WTC11 (cell line): ENCODE measurements at regions not wholly inside any gene's neighbourhood (a gene's known extent, or its start where the extent isn't known, plus 50 kb on each side); places are given as distances from the start of the nearest gene placed in this dataset.

Source experiments
- CTCF ChIP-seq: fragments of 200-600 bp; IDR thresholded peaks from 2 replicates; pipeline ENCODE4 v1.8.0; 2022; ENCODE audit warnings: antibody characterized with exemption
- E2F1 ChIP-seq: sonication (generic); formaldehyde crosslinking; IDR thresholded peaks from 2 replicates; pipeline ENCODE4 v1.8.0; 2022; ENCODE audit warnings: mild to moderate bottlenecking, missing genetic modification reagents
- E2F4 ChIP-seq: sonication (generic); formaldehyde crosslinking; IDR thresholded peaks from 2 replicates; pipeline ENCODE4 v1.8.1; 2022; ENCODE audit warnings: low read depth, mild to moderate bottlenecking, moderate library complexity, missing genetic modification reagents, borderline replicate concordance
- MAX ChIP-seq: sonication (generic); formaldehyde crosslinking; IDR thresholded peaks from 2 replicates; pipeline ENCODE4 v1.8.0; 2022; ENCODE audit warnings: mild to moderate bottlenecking, missing genetic modification reagents
- USF1 ChIP-seq: sonication (generic); formaldehyde crosslinking; IDR thresholded peaks from 2 replicates; pipeline ENCODE4 v1.8.0; 2022; ENCODE audit warnings: mild to moderate bottlenecking, missing genetic modification reagents
- ZNF423 ChIP-seq: fragments of 250-450 bp; sonication (Bioruptor Pico); IDR thresholded peaks from 2 replicates; pipeline ENCODE4 v2.1.2; 2022; ENCODE audit warnings: mild to moderate bottlenecking, moderate library complexity

GRCh38 chr9:14379280-14379679 lies 65.3 kb upstream of the NFIB start:
- no peak for TF ChIP-seq E2F1 (CRISPR knock-in tag)
- no peak for TF ChIP-seq CTCF
- no peak for TF ChIP-seq ZNF423
- no peak for TF ChIP-seq USF1
- TF ChIP-seq MAX (CRISPR knock-in tag) = no peak
- TF ChIP-seq E2F4 (CRISPR knock-in tag) = no peak
